Transverse colon (tissue), 4 donors: ENCODE measurements at regions not wholly inside any gene's neighbourhood (a gene's known extent, or its start where the extent isn't known, plus 50 kb on each side); places are given as distances from the start of the nearest gene placed in this dataset.

Experiments
- CTCF ChIP-seq, 5 experiments: fragments of 200-600 bp in 3 of 5; fragments of 450-650 bp in 2 of 5; sonication (generic) in 3 of 5; IDR thresholded peaks; 1 replicate in 2 of 5; 2 replicates in 3 of 5; pipeline ENCODE4 v1.5.1; 2016 to 2017; ENCODE audit warnings: antibody characterized with exemption in 5 of 5, inconsistent platforms in 3 of 5, mild to moderate bottlenecking in 2 of 5, moderate library complexity in 1 of 5
- EP300 ChIP-seq: sonication (generic); formaldehyde crosslinking; IDR thresholded peaks from one replicate; pipeline ENCODE4 v1.6.1; 2017; ENCODE audit warnings: antibody characterized with exemption, low read depth
- POLR2A ChIP-seq: fragments of 450-650 bp; IDR thresholded peaks from one replicate; pipeline ENCODE4 v1.6.1; 2016; ENCODE audit warnings: antibody characterized with exemption, mild to moderate bottlenecking, moderate library complexity
- POLR2AphosphoS5 ChIP-seq, 3 donors: sonication (generic); formaldehyde crosslinking; IDR thresholded peaks; one replicate each; pipeline ENCODE4 v1.6.1; 2016; ENCODE audit warnings: antibody characterized with exemption in 3 of 3

- TF ChIP-seq EP300 (no peak), POLR2A (no peak), CTCF (IDR thresholded peaks at IDR 0.05) (no peak), POLR2AphosphoS5 (IDR thresholded peaks at IDR 0.05) (no peak)
These were observed 351.2 kb downstream of the C16orf95 start for GRCh38 chr16:86965840-86966550.
